Activated naive CD8-positive, alpha-beta T cell treated with anti-CD3 and anti-CD28 coated beads, Interleukin-2, amount 50 U/mL, for 24 hours (primary cell): ENCODE measurements at regions not wholly inside any gene's neighbourhood (a gene's known extent, or its start where the extent isn't known, plus 50 kb on each side); places are given as distances from the start of the nearest gene placed in this dataset.

Experiments
- ATAC-seq: fragments of 150-1000 bp; cut with Tn5 transposase; one replicate; pipeline ENCODE4 v1.10.0; 2021
- DNase-seq: peaks from one replicate; pipeline ENCODE4 v3.0.0; 2021
- H3K27ac Mint-ChIP-seq: one replicate; pipeline ENCODE4 v1.8.0; 2021; ENCODE audit warnings: mild to moderate bottlenecking, mixed read lengths
- H3K27me3 Mint-ChIP-seq: one replicate; pipeline ENCODE4 v1.8.0; 2021; ENCODE audit warnings: mixed read lengths
- H3K36me3 Mint-ChIP-seq: one replicate; pipeline ENCODE4 v1.8.0; 2021; ENCODE audit warnings: low read depth, mixed read lengths
- H3K4me1 Mint-ChIP-seq: one replicate; pipeline ENCODE4 v1.8.0; 2021; ENCODE audit warnings: mixed read lengths
- H3K4me3 Mint-ChIP-seq: one replicate; pipeline ENCODE4 v1.8.0; 2021; ENCODE audit warnings: mild to moderate bottlenecking, moderate library complexity, mixed read lengths
- H3K9me3 Mint-ChIP-seq: one replicate; pipeline ENCODE4 v1.8.0; 2021; ENCODE audit warnings: mixed read lengths

GRCh38 chr13:23991119-23991518, 93.8 kb upstream of the C1QTNF9B start:
- Mint-ChIP-seq H3K27ac (no peak overlapping the region), H3K4me3 (no peak overlapping the region), H3K36me3 (no peaks in the 10 kb centered on the region), H3K9me3 (no peaks in the 10 kb centered on the region), H3K4me1 (peaks cover 3% of the 10 kb centered on the region), H3K27me3 (no peaks in the 10 kb centered on the region)
- ATAC-seq (no peak), DNase-seq (no peak)

GRCh38 chr13:23992781-23993679, 95.7 kb upstream of the C1QTNF9B start:
- no peak for DNase-seq
- Mint-ChIP-seq H3K4me3 (no peak overlapping the region), H3K9me3 (no peaks in the 10 kb centered on the region), H3K27ac (no peak overlapping the region), H3K4me1 (peaks cover 3% of the 10 kb centered on the region), H3K27me3 (no peaks in the 10 kb centered on the region), H3K36me3 (no peaks in the 10 kb centered on the region)
- ATAC-seq = no peak

- Mint-ChIP-seq H3K4me3 (no peak overlapping the region), H3K9me3 (no peaks in the 10 kb centered on the region), H3K27me3 (no peaks in the 10 kb centered on the region), H3K27ac (no peak overlapping the region), H3K36me3 (no peaks in the 10 kb centered on the region), H3K4me1 (peaks cover 3% of the 10 kb centered on the region)
- no peak for ATAC-seq
- DNase-seq = no peak
Measured at GRCh38 chr13:23993680-23993985, 96.3 kb upstream of the C1QTNF9B start.

- no peak overlapping the region for H3K27ac Mint-ChIP-seq
- DNase-seq = no peak
- no peak for ATAC-seq
Measured at GRCh38 chr13:23995283-23996073, 98.2 kb upstream of the C1QTNF9B start.

GRCh38 chr13:23996456-23996855, 99.2 kb upstream of the C1QTNF9B start:
- Mint-ChIP-seq H3K4me1 (peaks cover 3% of the 10 kb centered on the region), H3K9me3 (no peaks in the 10 kb centered on the region), H3K27me3 (no peaks in the 10 kb centered on the region), H3K27ac (no peak overlapping the region), H3K36me3 (no peaks in the 10 kb centered on the region), H3K4me3 (no peak overlapping the region)
- ATAC-seq (no peak), DNase-seq (no peak)

More at GRCh38 chr13:23995283-23996073, 98.2 kb upstream of the C1QTNF9B start:
- Mint-ChIP-seq H3K36me3 (no peaks in the 10 kb centered on the region), H3K4me3 (no peak overlapping the region), H3K4me1 (peaks cover 3% of the 10 kb centered on the region), H3K27me3 (no peaks in the 10 kb centered on the region), H3K9me3 (no peaks in the 10 kb centered on the region)

GRCh38 chr13:23999424-23999823, 102.1 kb upstream of the C1QTNF9B start:
- H3K4me3 Mint-ChIP-seq = no peak overlapping the region
- ATAC-seq = no peak
- H3K4me1 Mint-ChIP-seq = peaks cover 3% of the 10 kb centered on the region

GRCh38 chr13:24002206-24002815, 105.0 kb upstream of the C1QTNF9B start:
- ATAC-seq (no peak), DNase-seq (no peak)
- H3K36me3 Mint-ChIP-seq = no peaks in the 10 kb centered on the region
- H3K27me3 Mint-ChIP-seq = no peaks in the 10 kb centered on the region
- H3K9me3 Mint-ChIP-seq = no peaks in the 10 kb centered on the region
- H3K27ac Mint-ChIP-seq = no peak overlapping the region
- no peak overlapping the region for H3K4me3 Mint-ChIP-seq
- H3K4me1 Mint-ChIP-seq = no peaks in the 10 kb centered on the region

More at GRCh38 chr13:23999424-23999823, 102.1 kb upstream of the C1QTNF9B start:
- no peaks in the 10 kb centered on the region for H3K9me3 Mint-ChIP-seq
- no peak for DNase-seq
- H3K36me3 Mint-ChIP-seq = no peaks in the 10 kb centered on the region
- H3K27ac Mint-ChIP-seq = no peak overlapping the region
- no peaks in the 10 kb centered on the region for H3K27me3 Mint-ChIP-seq

- H3K36me3 Mint-ChIP-seq = no peaks in the 10 kb centered on the region
- ATAC-seq = no peak
- H3K27ac Mint-ChIP-seq = no peak overlapping the region
- no peak overlapping the region for H3K4me3 Mint-ChIP-seq
- H3K4me1 Mint-ChIP-seq = no peaks in the 10 kb centered on the region
- H3K27me3 Mint-ChIP-seq = no peaks in the 10 kb centered on the region
- DNase-seq = no peak
- H3K9me3 Mint-ChIP-seq = no peaks in the 10 kb centered on the region
Measured at GRCh38 chr13:24004142-24004899, 107.0 kb upstream of the C1QTNF9B start.

- H3K36me3 Mint-ChIP-seq = no peaks in the 10 kb centered on the region
- no peak overlapping the region for H3K27ac Mint-ChIP-seq
- no peaks in the 10 kb centered on the region for H3K27me3 Mint-ChIP-seq
- no peak overlapping the region for H3K4me3 Mint-ChIP-seq
- H3K4me1 Mint-ChIP-seq = no peaks in the 10 kb centered on the region
- DNase-seq = no peak
- no peaks in the 10 kb centered on the region for H3K9me3 Mint-ChIP-seq
- ATAC-seq = no peak
Measured at GRCh38 chr13:24004971-24005370, 107.7 kb upstream of the C1QTNF9B start.

- DNase-seq (no peak), ATAC-seq (no peak)
- Mint-ChIP-seq H3K27ac (no peak overlapping the region), H3K4me1 (no peaks in the 10 kb centered on the region), H3K4me3 (no peak overlapping the region), H3K9me3 (no peaks in the 10 kb centered on the region), H3K27me3 (no peaks in the 10 kb centered on the region), H3K36me3 (no peaks in the 10 kb centered on the region)
Measured at GRCh38 chr13:24005755-24006281, 108.5 kb upstream of the C1QTNF9B start.

- H3K4me3 Mint-ChIP-seq = no peak overlapping the region
Measured at GRCh38 chr13:24006520-24007248, 109.4 kb upstream of the C1QTNF9B start.

GRCh38 chr13:24007979-24008620, 110.8 kb upstream of the C1QTNF9B start:
- ATAC-seq = no peak

More at GRCh38 chr13:24006520-24007248, 109.4 kb upstream of the C1QTNF9B start:
- Mint-ChIP-seq H3K36me3 (no peaks in the 10 kb centered on the region), H3K27me3 (no peaks in the 10 kb centered on the region), H3K9me3 (no peaks in the 10 kb centered on the region), H3K27ac (no peak overlapping the region), H3K4me1 (no peaks in the 10 kb centered on the region)
- DNase-seq = no peak
- no peak for ATAC-seq

GRCh38 chr13:24008679-24009078, 111.4 kb upstream of the C1QTNF9B start:
- H3K4me3 Mint-ChIP-seq = no peak overlapping the region
- no peak for ATAC-seq
- no peak overlapping the region for H3K27ac Mint-ChIP-seq
- H3K9me3 Mint-ChIP-seq = no peaks in the 10 kb centered on the region
- no peak for DNase-seq
- no peaks in the 10 kb centered on the region for H3K36me3 Mint-ChIP-seq
- no peaks in the 10 kb centered on the region for H3K4me1 Mint-ChIP-seq
- no peaks in the 10 kb centered on the region for H3K27me3 Mint-ChIP-seq

More at GRCh38 chr13:24007979-24008620, 110.8 kb upstream of the C1QTNF9B start:
- no peak for DNase-seq
- Mint-ChIP-seq H3K4me1 (no peaks in the 10 kb centered on the region), H3K4me3 (no peak overlapping the region), H3K36me3 (no peaks in the 10 kb centered on the region), H3K27me3 (no peaks in the 10 kb centered on the region), H3K9me3 (no peaks in the 10 kb centered on the region), H3K27ac (no peak overlapping the region)
